ENCODE measurements at regions not wholly inside any gene's neighbourhood (a gene's known extent, or its start where the extent isn't known, plus 50 kb on each side); places are given as distances from the start of the nearest gene placed in this dataset.

DNA sequence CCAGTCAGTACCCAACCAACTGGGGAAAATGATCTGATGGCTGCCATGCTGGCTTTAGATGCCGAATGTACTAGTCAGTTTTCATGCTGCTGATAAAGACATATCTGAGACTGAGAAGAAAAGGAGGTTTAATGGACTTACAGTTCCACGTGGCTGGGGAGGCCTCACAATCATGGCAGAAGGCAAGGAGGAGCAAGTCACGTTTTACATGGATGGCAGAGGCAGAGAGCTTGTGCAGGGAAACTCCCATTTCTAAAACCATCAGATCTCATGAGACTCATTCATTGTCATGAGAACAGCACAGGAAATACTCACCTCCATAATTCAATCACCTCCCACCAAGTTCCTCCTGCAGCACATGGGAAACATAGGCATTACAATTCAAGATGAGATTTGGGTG, 508.9 kb upstream of the NRP1 start:
- Histone ChIP-seq H3K36me3 (replicated peaks in 1 of 2; ENCODE audit: control insufficient read depth in 1 of 2, insufficient read depth in 2 of 2, low read length in 2 of 2) (no peaks in the 10 kb centered on the region), H3K4me3 (replicated peaks in 1 of 3; ENCODE audit: low read depth in 2 of 3, low read length in 3 of 3) (no peak overlapping the region), H2AFZ (ENCODE audit: insufficient read depth, low read depth, low read length, poor library complexity, severe bottlenecking) (no peak overlapping the region), H4K20me1 (ENCODE audit: insufficient read depth, low read length) (no peaks in the 10 kb centered on the region), H3K9me3 (replicated peaks in 1 of 2; ENCODE audit: control insufficient read depth in 1 of 2, insufficient read depth in 1 of 2, low read length in 2 of 2) (peaks cover 9 to 12% of the 10 kb centered on the region in 2 donors), H3K27me3 (ENCODE audit: control insufficient read depth in 2 of 2, insufficient read depth in 2 of 2, low read length in 2 of 2) (no peaks in the 10 kb centered on the region), H3K79me2 (ENCODE audit: insufficient read depth, low read length) (no peaks in the 10 kb centered on the region), H3K4me1 (ENCODE audit: control insufficient read depth in 1 of 2, insufficient read depth in 2 of 2, low read length in 2 of 2) (no peaks in the 10 kb centered on the region), H3K9ac (ENCODE audit: insufficient read depth, low read length, poor library complexity, severe bottlenecking) (no peak overlapping the region), H3K4me2 (replicated peaks; ENCODE audit: extremely low read depth, low read length, poor library complexity, severe bottlenecking) (no peak overlapping the region), H3K27ac (ENCODE audit: low read depth in 1 of 2, low read length in 2 of 2) (no peak overlapping the region)
- H3K9me3 Mint-ChIP-seq = peaks cover 7 to 30% (median 14%) of the 10 kb centered on the region in 7 donors
- WGBS (ENCODE audit: insufficient coverage) = 100% methylated on average over 1 of the region's 3 CpGs
- no peaks in the 10 kb centered on the region for H3K4me1 Mint-ChIP-seq
- no peaks in the 10 kb centered on the region for H3K36me3 Mint-ChIP-seq
- intact Hi-C loops (cut with micrococcal nuclease) = no loop called here
- DNase-seq = no peak
- H3K4me3 Mint-ChIP-seq = no peak overlapping the region
- peaks cover 0 to 2% (median 2%) of the 10 kb centered on the region in 3 donors for H3K27me3 Mint-ChIP-seq (ENCODE audit: low read depth in 3 of 3)
- no peak overlapping the region for H3K27ac Mint-ChIP-seq
- TF ChIP-seq CTCF (IDR thresholded peaks at IDR 0.05) = no peak

DNA sequence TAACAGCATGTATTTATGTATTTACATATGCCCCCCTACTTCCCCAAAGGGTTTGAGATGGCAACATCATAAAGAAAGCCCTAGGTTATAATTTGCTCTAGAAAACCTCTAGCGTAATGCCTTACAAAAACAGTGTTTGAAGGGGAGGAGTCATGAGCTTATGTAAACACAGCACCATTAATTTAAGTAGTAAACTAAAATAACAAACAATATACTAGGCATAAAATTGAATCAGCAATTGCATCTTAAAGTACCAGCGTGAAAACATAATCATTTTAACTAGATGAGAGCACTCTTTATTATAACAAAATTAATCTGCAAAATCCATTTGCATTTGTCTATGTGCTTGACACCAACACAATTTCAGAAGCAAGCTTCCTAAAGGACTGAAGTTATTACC, 507.2 kb upstream of the NRP1 start:
- Mint-ChIP-seq H3K36me3 (no peaks in the 10 kb centered on the region), H3K4me3 (no peak overlapping the region), H3K27me3 (ENCODE audit: low read depth in 3 of 3) (peaks cover 2% of the 10 kb centered on the region in 3 donors), H3K4me1 (no peaks in the 10 kb centered on the region), H3K9me3 (peaks cover 3 to 26% (median 14%) of the 10 kb centered on the region in 7 donors), H3K27ac (no peak overlapping the region)
- intact Hi-C loops (cut with micrococcal nuclease) = no loop called here
- Histone ChIP-seq H3K79me2 (ENCODE audit: insufficient read depth, low read length) (no peaks in the 10 kb centered on the region), H3K27ac (ENCODE audit: low read depth in 1 of 2, low read length in 2 of 2) (no peak overlapping the region), H3K9ac (ENCODE audit: insufficient read depth, low read length, poor library complexity, severe bottlenecking) (no peak overlapping the region), H3K27me3 (ENCODE audit: control insufficient read depth in 2 of 2, insufficient read depth in 2 of 2, low read length in 2 of 2) (no peaks in the 10 kb centered on the region), H3K36me3 (replicated peaks in 1 of 2; ENCODE audit: control insufficient read depth in 1 of 2, insufficient read depth in 2 of 2, low read length in 2 of 2) (no peaks in the 10 kb centered on the region), H2AFZ (ENCODE audit: insufficient read depth, low read depth, low read length, poor library complexity, severe bottlenecking) (no peak overlapping the region), H3K4me2 (replicated peaks; ENCODE audit: extremely low read depth, low read length, poor library complexity, severe bottlenecking) (no peak overlapping the region), H3K4me3 (replicated peaks in 1 of 3; ENCODE audit: low read depth in 2 of 3, low read length in 3 of 3) (no peak overlapping the region), H3K9me3 (replicated peaks in 1 of 2; ENCODE audit: control insufficient read depth in 1 of 2, insufficient read depth in 1 of 2, low read length in 2 of 2) (peaks cover 9 to 12% of the 10 kb centered on the region in 2 donors), H3K4me1 (ENCODE audit: control insufficient read depth in 1 of 2, insufficient read depth in 2 of 2, low read length in 2 of 2) (no peaks in the 10 kb centered on the region), H4K20me1 (ENCODE audit: insufficient read depth, low read length) (no peaks in the 10 kb centered on the region)
- DNase-seq = no peak
- no peak for TF ChIP-seq CTCF (IDR thresholded peaks at IDR 0.05)
- WGBS (ENCODE audit: insufficient coverage) = 83% methylated on average over 1 of the region's 2 CpGs

Measured in CD14-positive monocyte (primary cell).